ENCODE measurements at regions not wholly inside any gene's neighbourhood (a gene's known extent, or its start where the extent isn't known, plus 50 kb on each side); places are given as distances from the start of the nearest gene placed in this dataset.

GRCh38 chr6:99091985-99092384 is 144.2 kb upstream of the FBXL4 start:
- Histone ChIP-seq H3K9me3 (ENCODE audit: low read depth, low read length, poor library complexity, severe bottlenecking) (no peaks in the 10 kb centered on the region), H3K27me3 (replicated peaks; ENCODE audit: insufficient read depth, low read depth, low read length, poor library complexity) (no peaks in the 10 kb centered on the region), H3K27ac (ENCODE audit: low read depth, low read length, poor library complexity, severe bottlenecking) (no peak overlapping the region), H3K4me1 (ENCODE audit: insufficient read depth, low read length, poor library complexity, severe bottlenecking) (no peaks in the 10 kb centered on the region), H3K4me3 (ENCODE audit: low read depth, low read length, poor library complexity, severe bottlenecking) (no peak overlapping the region), H3K36me3 (ENCODE audit: insufficient read depth, low read length, poor library complexity, severe bottlenecking) (no peaks in the 10 kb centered on the region)
- intact Hi-C loops (cut with micrococcal nuclease; ENCODE audit: unreplicated experiment) = no loop called here
- POLR2A ChIA-PET (ENCODE audit: low non-redundant PET) = no interaction called here
- no TSS peak for BruUV-seq (replicated peaks)
- TF ChIP-seq CTCF (conservative IDR thresholded peaks at IDR 0.05; ENCODE audit: low read depth, low read length) = no peak
- TF ChIP-seq EZH2 (IDR thresholded peaks at IDR 0.05; ENCODE audit: borderline replicate concordance, low read depth, low read length, poor library complexity, severe bottlenecking) = no peak
- CTCF ChIA-PET = no interaction called here
- no peak for DNase-seq (ENCODE audit: low spot score)

GRCh38 chr6:99080191-99080590 is 132.4 kb upstream of the FBXL4 start:
- no TSS peak for BruUV-seq (replicated peaks)
- Histone ChIP-seq H3K36me3 (ENCODE audit: insufficient read depth, low read length, poor library complexity, severe bottlenecking) (no peaks in the 10 kb centered on the region), H3K27me3 (replicated peaks; ENCODE audit: insufficient read depth, low read depth, low read length, poor library complexity) (no peaks in the 10 kb centered on the region), H3K4me1 (ENCODE audit: insufficient read depth, low read length, poor library complexity, severe bottlenecking) (no peaks in the 10 kb centered on the region), H3K27ac (ENCODE audit: low read depth, low read length, poor library complexity, severe bottlenecking) (no peak overlapping the region), H3K4me3 (ENCODE audit: low read depth, low read length, poor library complexity, severe bottlenecking) (no peak overlapping the region), H3K9me3 (ENCODE audit: low read depth, low read length, poor library complexity, severe bottlenecking) (no peaks in the 10 kb centered on the region)
- ChIA-PET POLR2A (ENCODE audit: low non-redundant PET) (no interaction called here), CTCF (no interaction called here)
- intact Hi-C loops (cut with micrococcal nuclease; ENCODE audit: unreplicated experiment) = no loop called here
- no peak for TF ChIP-seq CTCF (conservative IDR thresholded peaks at IDR 0.05; ENCODE audit: low read depth, low read length)
- no peak for TF ChIP-seq EZH2 (IDR thresholded peaks at IDR 0.05; ENCODE audit: borderline replicate concordance, low read depth, low read length, poor library complexity, severe bottlenecking)
- DNase-seq (ENCODE audit: low spot score) = no peak

GRCh38 chr6:99079058-99079457 is 131.3 kb upstream of the FBXL4 start:
- H3K27ac ChIP-seq (ENCODE audit: low read depth, low read length, poor library complexity, severe bottlenecking) = no peak overlapping the region
- intact Hi-C loops (cut with micrococcal nuclease; ENCODE audit: unreplicated experiment) = no loop called here
- no peak for DNase-seq (ENCODE audit: low spot score)
- TF ChIP-seq CTCF (conservative IDR thresholded peaks at IDR 0.05; ENCODE audit: low read depth, low read length) = no peak
- no peak for TF ChIP-seq EZH2 (IDR thresholded peaks at IDR 0.05; ENCODE audit: borderline replicate concordance, low read depth, low read length, poor library complexity, severe bottlenecking)
- H3K4me3 ChIP-seq (ENCODE audit: low read depth, low read length, poor library complexity, severe bottlenecking) = no peak overlapping the region
- BruUV-seq (replicated peaks) = no TSS peak
- H3K27me3 ChIP-seq (replicated peaks; ENCODE audit: insufficient read depth, low read depth, low read length, poor library complexity) = no peaks in the 10 kb centered on the region
- no peaks in the 10 kb centered on the region for H3K9me3 ChIP-seq (ENCODE audit: low read depth, low read length, poor library complexity, severe bottlenecking)
- H3K36me3 ChIP-seq (ENCODE audit: insufficient read depth, low read length, poor library complexity, severe bottlenecking) = no peaks in the 10 kb centered on the region
- H3K4me1 ChIP-seq (ENCODE audit: insufficient read depth, low read length, poor library complexity, severe bottlenecking) = no peaks in the 10 kb centered on the region
- ChIA-PET CTCF (no interaction called here), POLR2A (ENCODE audit: low non-redundant PET) (no interaction called here)

All from A673 (cell line).